Adrenal gland (tissue), 9 donors: ENCODE measurements at regions not wholly inside any gene's neighbourhood (a gene's known extent, or its start where the extent isn't known, plus 50 kb on each side); places are given as distances from the start of the nearest gene placed in this dataset.

ENCODE experiments used
- DNase-seq, 7 donors: peaks; one replicate each; pipeline ENCODE4 v3.0.0-alpha.2; 2019 to 2020
- H3K27ac ChIP-seq, 5 donors: fragments of 200-600 bp; sonication (generic) in 4 of 5; 1 replicate in 3 of 5; 2 replicates in 2 of 5; pipeline versions ENCODE4 v1.5.1 to v1.8.0; 2016 to 2020; ENCODE audit warnings: mild to moderate bottlenecking in 1 of 5
- H3K27me3 ChIP-seq: fragments of 200-600 bp; 2 replicates; pipeline ENCODE4 v1.8.0; 2021
- H3K36me3 ChIP-seq, 2 donors: fragments of 200-600 bp; replicated peaks in 1 of 2; 1 replicate in 1 of 2; 2 replicates in 1 of 2; pipeline versions ENCODE4 v1.5.1 to v1.8.0; 2018 to 2022
- H3K4me1 ChIP-seq, 2 donors: fragments of 200-600 bp; replicated peaks in 1 of 2; 1 replicate in 1 of 2; 2 replicates in 1 of 2; pipeline versions ENCODE4 v1.5.1 to v1.8.0; 2018 to 2021
- H3K4me3 ChIP-seq, 4 donors: fragments of 200-600 bp; sonication (generic) in 3 of 4; one replicate each; pipeline ENCODE4 v1.5.1; 2016 to 2018
- H3K9me3 ChIP-seq, 3 donors: fragments of 200-600 bp; sonication (generic) in 1 of 3; replicated peaks in 1 of 3; 1 replicate in 2 of 3; 2 replicates in 1 of 3; pipeline versions ENCODE4 v1.5.1 to v1.8.0; 2016 to 2021
- CTCF ChIP-seq, 6 experiments: fragments of 450-650 bp in 4 of 6; fragments of 200-600 bp in 2 of 6; sonication (generic) in 1 of 6; IDR thresholded peaks; 1 replicate in 5 of 6; 2 replicates in 1 of 6; pipeline versions ENCODE4 v1.5.1 to v1.8.0; 2016 to 2021; ENCODE audit warnings: antibody characterized with exemption in 6 of 6, mild to moderate bottlenecking in 2 of 6, moderate library complexity in 1 of 6
- POLR2A ChIP-seq, 2 donors: fragments of 450-650 bp; IDR thresholded peaks; one replicate each; pipeline ENCODE4 v1.6.1; 2017; ENCODE audit warnings: antibody characterized with exemption in 2 of 2, mild to moderate bottlenecking in 2 of 2, moderate library complexity in 1 of 2
- WGBS, 4 donors: extraction: QIAGEN DNeasy Blood & Tissue Kit in 2 of 4; methylation state at CpG; one replicate each; pipeline versions ENCODE4 v1.1.5 to v1.1.7; 2013 to 2017; 5-methylcytosine and 5-hydroxymethylcytosine counted together
- intact Hi-C, 2 donors: fragments of 100-400 bp; cut with DNase I; formaldehyde crosslinking; loops; one replicate each; pipeline versions ENCODE4 v1.14.1 to v1.15.0; 2022 to 2023
- donor health status: healthy with polysubstance abuse.
- donor health status: Bipolar disorder and iron deficiency.
- donor health status: DM: yes; HTN: yes; CAD: no.
- donor health status: DM: no; HTN: no; CAD: no.
- donor health status: DM: no; HTN: no; CAD: no.

- H3K27me3 ChIP-seq = no peaks in the 10 kb centered on the region
- H3K36me3 ChIP-seq = no peaks in the 10 kb centered on the region
- H3K4me1 ChIP-seq = no peaks in the 10 kb centered on the region
- no peak overlapping the region for H3K4me3 ChIP-seq
- no peak for DNase-seq
- intact Hi-C loops = no loop called here
- no peaks in the 10 kb centered on the region for H3K9me3 ChIP-seq
- H3K27ac ChIP-seq = no peak overlapping the region
- WGBS, 4 donors = 86 to 100% (median 95%) methylated on average over 1 of the region's 1 CpG
- TF ChIP-seq CTCF (IDR thresholded peaks at IDR 0.05) (no peak), POLR2A (IDR thresholded peaks at IDR 0.05) (no peak)
Observed at GRCh38 chr2:234802845-234803171, 149.0 kb upstream of the SH3BP4 start.

- no peak for TF ChIP-seq CTCF (IDR thresholded peaks at IDR 0.05)
- no peak for TF ChIP-seq POLR2A (IDR thresholded peaks at IDR 0.05)
- DNase-seq = no peak
- Histone ChIP-seq H3K9me3 (no peaks in the 10 kb centered on the region), H3K27ac (no peak overlapping the region), H3K4me1 (no peaks in the 10 kb centered on the region), H3K27me3 (no peaks in the 10 kb centered on the region), H3K36me3 (no peaks in the 10 kb centered on the region), H3K4me3 (no peak overlapping the region)
- 76 to 91% (median 88%) methylated on average over 4 of the region's 4 CpGs for WGBS, 4 donors
- intact Hi-C loops = no loop called here
Observed at GRCh38 chr2:234802071-234802844, 149.6 kb upstream of the SH3BP4 start.

GRCh38 chr2:234797566-234798250 lies 154.1 kb upstream of the SH3BP4 start:
- WGBS, 4 donors = 75 to 86% (median 82%) methylated on average over 13 to 15 of the region's 15 CpGs
- Histone ChIP-seq H3K27ac (no peak overlapping the region), H3K9me3 (no peaks in the 10 kb centered on the region), H3K27me3 (no peaks in the 10 kb centered on the region), H3K36me3 (no peaks in the 10 kb centered on the region), H3K4me3 (no peak overlapping the region), H3K4me1 (no peaks in the 10 kb centered on the region)
- no peak for TF ChIP-seq CTCF (IDR thresholded peaks at IDR 0.05)
- no peak for TF ChIP-seq POLR2A (IDR thresholded peaks at IDR 0.05)
- no peak for DNase-seq
- intact Hi-C loops = no loop called here

- no peaks in the 10 kb centered on the region for H3K27me3 ChIP-seq
- no peak overlapping the region for H3K27ac ChIP-seq
- no peak overlapping the region for H3K4me3 ChIP-seq
- DNase-seq = no peak
- TF ChIP-seq CTCF (IDR thresholded peaks at IDR 0.05) = no peak
- no peak for TF ChIP-seq POLR2A (IDR thresholded peaks at IDR 0.05)
- no peaks in the 10 kb centered on the region for H3K4me1 ChIP-seq
- 61 to 80% (median 74%) methylated on average over 4 to 8 of the region's 8 CpGs for WGBS, 4 donors
- no peaks in the 10 kb centered on the region for H3K36me3 ChIP-seq
- intact Hi-C loops = no loop called here
- no peaks in the 10 kb centered on the region for H3K9me3 ChIP-seq
Observed at GRCh38 chr2:234796045-234796591, 155.7 kb upstream of the SH3BP4 start.
